SK-N-SH (cell line): ENCODE measurements at regions not wholly inside any gene's neighbourhood (a gene's known extent, or its start where the extent isn't known, plus 50 kb on each side); places are given as distances from the start of the nearest gene placed in this dataset.

Source experiments
- CTCF ChIA-PET: fragments of 300-600, 350-600 bp; formaldehyde crosslinking; extraction: SDS; loops from one replicate; lab custom pipeline; 2021; lab: Yijun Ruan, JAX
- POLR2A ChIA-PET: fragments of 350-600 bp; sonication (Branson Sonifier 250); formaldehyde crosslinking; extraction: SDS; loops from one replicate; lab custom pipeline; 2020; ENCODE audit warnings: antibody characterized with exemption, inconsistent platforms; lab: Yijun Ruan, JAX
- DNase-seq: peaks from one replicate; pipeline ENCODE4 v3.0.0; 2012
- H2AFZ ChIP-seq: fragments of 200-600 bp; sonication (generic); 2 replicates; pipeline ENCODE4 v1.8.1; 2016; ENCODE audit warnings: antibody characterized with exemption, mild to moderate bottlenecking, low read depth
- H3F3A ChIP-seq: fragments of 200-600 bp; sonication (generic); replicated peaks from 2 replicates; pipeline ENCODE3; 2016; ENCODE audit warnings: antibody characterized with exemption, mild to moderate bottlenecking; ENCODE audit not compliant: insufficient read depth
- H3K27ac ChIP-seq, 2 experiments: fragments of 200-500 bp in 1 of 2; fragments of 200-600 bp in 1 of 2; sonication (Bioruptor generic) in 1 of 2; sonication (generic), shearing (Covaris generic) in 1 of 2; 2 replicates each; pipeline versions ENCODE4 v1.5.1 to v1.6.1; 2014 to 2016; ENCODE audit warnings: low read depth in 2 of 2, inconsistent platforms in 1 of 2, low read length in 1 of 2, mild to moderate bottlenecking in 1 of 2, mixed read lengths in 1 of 2
- H3K27me3 ChIP-seq: fragments of 200-600 bp; sonication (generic), shearing (Covaris generic); 2 replicates; pipeline ENCODE4 v1.6.1; 2016; ENCODE audit warnings: mixed run types; ENCODE audit not compliant: insufficient read depth
- H3K36me3 ChIP-seq, 2 experiments: fragments of 200-500 bp in 1 of 2; fragments of 200-600 bp in 1 of 2; sonication (Bioruptor generic) in 1 of 2; sonication (generic) in 1 of 2; replicated peaks in 1 of 2; 2 replicates each; pipeline versions ENCODE3 to v1.5.1; 2014 to 2016; ENCODE audit warnings: low read length in 1 of 2, mild to moderate bottlenecking in 1 of 2; ENCODE audit not compliant: insufficient read depth in 2 of 2, control insufficient read depth in 1 of 2
- H3K4me1 ChIP-seq, 2 experiments: fragments of 200-500 bp in 1 of 2; fragments of 200-600 bp in 1 of 2; sonication (Bioruptor generic) in 1 of 2; sonication (generic), shearing (Covaris generic) in 1 of 2; 2 replicates each; pipeline versions ENCODE4 v1.5.1 to v1.6.1; 2014 to 2016; ENCODE audit warnings: low read depth in 1 of 2, low read length in 1 of 2, mixed run types in 1 of 2; ENCODE audit not compliant: insufficient read depth in 2 of 2, control insufficient read depth in 1 of 2
- H3K4me2 ChIP-seq: fragments of 200-600 bp; sonication (generic), shearing (Covaris generic); 2 replicates; pipeline ENCODE4 v1.6.1; 2017; ENCODE audit warnings: mixed run types
- H3K4me3 ChIP-seq, 2 experiments: fragments of 200-500 bp in 1 of 2; fragments of 200-600 bp in 1 of 2; sonication (Bioruptor generic) in 1 of 2; sonication (generic), shearing (Covaris generic) in 1 of 2; 2 replicates each; pipeline versions ENCODE4 v1.5.1 to v1.8.1; 2014 to 2016; ENCODE audit warnings: low read depth in 2 of 2, inconsistent platforms in 1 of 2, low read length in 1 of 2, mild to moderate bottlenecking in 1 of 2, mixed read lengths in 1 of 2, moderate library complexity in 1 of 2
- H3K79me2 ChIP-seq: fragments of 200-600 bp; sonication (generic); 2 replicates; pipeline ENCODE4 v1.8.1; 2017; ENCODE audit warnings: mild to moderate bottlenecking; ENCODE audit not compliant: insufficient read depth
- H3K9ac ChIP-seq: fragments of 200-600 bp; sonication (generic); 2 replicates; pipeline ENCODE4 v1.6.1; 2017; ENCODE audit warnings: mixed run types
- H3K9me2 ChIP-seq: fragments of 200-600 bp; sonication (generic); 2 replicates; pipeline ENCODE4 v1.6.1; 2017; ENCODE audit warnings: mixed run types
- H3K9me3 ChIP-seq: fragments of 200-600 bp; sonication (generic); 2 replicates; pipeline ENCODE4 v1.6.1; 2017; ENCODE audit warnings: mixed run types, mild to moderate bottlenecking, moderate library complexity
- H4K20me1 ChIP-seq: fragments of 200-600 bp; sonication (generic); 2 replicates; pipeline ENCODE4 v1.6.1; 2017; ENCODE audit warnings: mild to moderate bottlenecking, mixed run types; ENCODE audit not compliant: insufficient read depth
- CHD2 ChIP-seq: fragments of 150-350 bp; IDR thresholded peaks from 2 replicates; pipeline ENCODE4 v1.6.1; 2018; ENCODE audit warnings: low read length; ENCODE audit not compliant: partially characterized antibody
- ELF1 ChIP-seq: IDR thresholded peaks from 2 replicates; pipeline ENCODE4 v1.4.0; 2012
- EZH2phosphoT487 ChIP-seq: fragments of 200-600 bp; sonication (generic); IDR thresholded peaks from 2 replicates; pipeline ENCODE4 v1.6.1; 2017; ENCODE audit warnings: low read depth, mixed run types, mild to moderate bottlenecking, antibody characterized with exemption, moderate library complexity, borderline replicate concordance
- FOSL2 ChIP-seq: IDR thresholded peaks from 2 replicates; pipeline ENCODE4 v1.4.0; 2012; ENCODE audit warnings: low read depth, mild to moderate bottlenecking, moderate library complexity, borderline replicate concordance
- GABPA ChIP-seq: IDR thresholded peaks from 2 replicates; pipeline ENCODE4 v1.4.0; 2012; ENCODE audit warnings: low read depth, mild to moderate bottlenecking
- GATA2 ChIP-seq: sonication (generic); formaldehyde crosslinking; IDR thresholded peaks from 2 replicates; pipeline ENCODE4 v1.5.0; 2020; ENCODE audit warnings: mild to moderate bottlenecking, missing genetic modification reagents
- IRF3 ChIP-seq: fragments of 150-350 bp; IDR thresholded peaks from 2 replicates; pipeline ENCODE4 v1.6.1; 2016; ENCODE audit warnings: mild to moderate bottlenecking, low read depth, low read length
- JUND ChIP-seq: IDR thresholded peaks from 2 replicates; pipeline ENCODE4 v1.4.0; 2012
- MAX ChIP-seq: IDR thresholded peaks from 2 replicates; pipeline ENCODE4 v1.4.0; 2012; ENCODE audit warnings: low read depth
- MEF2A ChIP-seq: IDR thresholded peaks from 2 replicates; pipeline ENCODE4 v1.4.0; 2012; ENCODE audit warnings: low read depth, borderline replicate concordance
- MXI1 ChIP-seq: IDR thresholded peaks from 2 replicates; pipeline ENCODE4 v1.6.1; 2012; ENCODE audit warnings: mild to moderate bottlenecking, low read depth, low read length, improper control_type of control experiment
- NRF1 ChIP-seq: IDR thresholded peaks from 2 replicates; pipeline ENCODE4 v1.6.1; 2012; ENCODE audit warnings: low read depth, mild to moderate bottlenecking, low read length
- PBX3 ChIP-seq: IDR thresholded peaks from 2 replicates; pipeline ENCODE4; 2012
- POLR2AphosphoS5 ChIP-seq: IDR thresholded peaks from 2 replicates; pipeline ENCODE4 v1.6.1; 2012; ENCODE audit warnings: low read depth, low read length
- RAD21 ChIP-seq: IDR thresholded peaks from 2 replicates; pipeline ENCODE4 v1.6.1; 2012; ENCODE audit warnings: mild to moderate bottlenecking, low read length
- RXRA ChIP-seq: IDR thresholded peaks from 2 replicates; pipeline ENCODE4 v1.4.0; 2012; ENCODE audit warnings: low read depth, mild to moderate bottlenecking, borderline replicate concordance
- SIN3A ChIP-seq: IDR thresholded peaks from 2 replicates; pipeline ENCODE4 v1.6.1; 2012; ENCODE audit warnings: low read depth, mild to moderate bottlenecking, low read length, moderate library complexity, borderline replicate concordance
- TAF1 ChIP-seq: IDR thresholded peaks from 2 replicates; pipeline ENCODE4 v1.6.1; 2012; ENCODE audit warnings: low read depth, mild to moderate bottlenecking, low read length, moderate library complexity, borderline replicate concordance
- TCF12 ChIP-seq: IDR thresholded peaks from 2 replicates; pipeline ENCODE4 v1.4.0; 2012
- TEAD4 ChIP-seq: IDR thresholded peaks from 2 replicates; pipeline ENCODE4 v1.4.0; 2012; ENCODE audit warnings: mild to moderate bottlenecking, borderline replicate concordance; ENCODE audit not compliant: insufficient read depth
- YY1 ChIP-seq: IDR thresholded peaks from 2 replicates; pipeline ENCODE4 v1.4.0; 2012; ENCODE audit warnings: low read depth, mild to moderate bottlenecking
- WGBS: methylation state at CpG from one replicate; pipeline ENCODE4 v1.1.6; 2017; ENCODE audit warnings: low lambda C conversion rate; 5-methylcytosine and 5-hydroxymethylcytosine counted together

- Histone ChIP-seq H3F3A (peaks cover 8% of the 10 kb centered on the region), H3K4me3 (no peak overlapping the region), H3K27ac (no peak overlapping the region), H3K4me2 (no peak overlapping the region), H3K36me3 (no peaks in the 10 kb centered on the region), H4K20me1 (no peaks in the 10 kb centered on the region), H2AFZ (no peak overlapping the region), H3K9me2 (no peaks in the 10 kb centered on the region), H3K27me3 (no peaks in the 10 kb centered on the region), H3K9ac (no peak overlapping the region), H3K79me2 (no peaks in the 10 kb centered on the region), H3K4me1 (peaks cover 0 to 6% of the 10 kb centered on the region in 2 experiments; a peak in 1 of 4 replicates), H3K9me3 (no peaks in the 10 kb centered on the region)
- DNase-seq, result no peak
- CTCF ChIA-PET, result no interaction called here
- TF ChIP-seq PBX3 (peak; percentile 53), GATA2 (CRISPR knock-in tag) (no peak)
- WGBS, result 87% methylated on average over 1 of the region's 1 CpG
- POLR2A ChIA-PET, result no interaction called here
Measured at GRCh38 chr13:47289567-47289966, 392.7 kb upstream of the HTR2A start.

- ChIA-PET POLR2A (no interaction called here), CTCF (interaction anchor here (1.3 kb wide), 1 partner anchor 315 kb away, joined by 3 read pairs; no protein-coding TSS in a partner anchor)
- Histone ChIP-seq H3F3A (peaks cover 8% of the 10 kb centered on the region), H3K9ac (no peak overlapping the region), H3K4me3 (no peak overlapping the region), H3K79me2 (no peaks in the 10 kb centered on the region), H2AFZ (no peak overlapping the region), H3K9me3 (no peaks in the 10 kb centered on the region), H3K36me3 (no peaks in the 10 kb centered on the region), H3K4me1 (peaks cover 0 to 6% of the 10 kb centered on the region in 2 experiments; a peak in 1 of 4 replicates), H4K20me1 (no peaks in the 10 kb centered on the region), H3K27ac (no peak overlapping the region)
- WGBS, result 58% methylated on average over 5 of the region's 5 CpGs
- DNase-seq, result no peak
- TF ChIP-seq MXI1 (no peak), SIN3A (no peak), RAD21 (no peak), NRF1 (no peak), TAF1 (no peak), GATA2 (CRISPR knock-in tag) (no peak), RXRA (no peak)
- TF ChIP-seq, all 33 proteins: peak for 0
- H3K4me2 ChIP-seq, result no peak overlapping the region
- H3K27me3 ChIP-seq, result no peaks in the 10 kb centered on the region
- H3K9me2 ChIP-seq, result no peaks in the 10 kb centered on the region
Measured at GRCh38 chr13:47288546-47288945, 391.7 kb upstream of the HTR2A start.

- CTCF ChIA-PET, result no interaction called here
- Histone ChIP-seq H3K36me3 (no peaks in the 10 kb centered on the region), H2AFZ (no peak overlapping the region), H3K4me2 (0 out of 2 replicates have a peak overlapping the region, but pooled peaks have one; percentile 9), H3K4me1 (peaks cover 0 to 6% of the 10 kb centered on the region in 2 experiments; a peak in 1 of 4 replicates), H3K9ac (no peak overlapping the region), H3K27me3 (no peaks in the 10 kb centered on the region), H4K20me1 (no peaks in the 10 kb centered on the region), H3F3A (peaks cover 8% of the 10 kb centered on the region), H3K4me3 (no peak overlapping the region), H3K27ac (peak overlapping the region in 1 of 2 experiments; percentile 21; a peak in 1 of 4 replicates), H3K9me3 (no peaks in the 10 kb centered on the region), H3K9me2 (no peaks in the 10 kb centered on the region), H3K79me2 (no peaks in the 10 kb centered on the region)
- WGBS, result 6% methylated on average over 1 of the region's 1 CpG
- POLR2A ChIA-PET, result no interaction called here
- no peak for DNase-seq
- TF ChIP-seq ELF1 (no peak), CHD2 (no peak), PBX3 (peak; percentile 16), RXRA (no peak), MEF2A (no peak), GABPA (no peak), EZH2phosphoT487 (no peak), JUND (0 out of 2 replicates have a peak, but pooled peaks have one; percentile 19), POLR2AphosphoS5 (no peak), MAX (no peak), YY1 (no peak), TCF12 (peak; percentile 38; the same call in 1 of the 2 replicates), TEAD4 (0 out of 2 replicates have a peak, but pooled peaks have one; percentile 16), IRF3 (no peak), FOSL2 (peak; percentile 37; the same call in 1 of the 2 replicates)
Measured at GRCh38 chr13:47287291-47287751, 390.5 kb upstream of the HTR2A start.
